H1 (cell line): ENCODE measurements at regions not wholly inside any gene's neighbourhood (a gene's known extent, or its start where the extent isn't known, plus 50 kb on each side); places are given as distances from the start of the nearest gene placed in this dataset.

ENCODE experiments used
- CTCF ChIA-PET: fragments of 300-600 bp; sonication (Branson Sonifier 250); formaldehyde crosslinking; loops from one replicate; lab custom pipeline; 2021; ENCODE audit not compliant: partially characterized antibody; lab: Charles Lee
- POLR2A ChIA-PET: fragments of 300-600 bp; sonication (Branson Sonifier 250); formaldehyde crosslinking; loops from one replicate; lab custom pipeline; 2021; ENCODE audit warnings: inconsistent platforms; ENCODE audit not compliant: partially characterized antibody; lab: Charles Lee
- DNase-seq, 2 experiments: peaks; one replicate each; pipeline versions ENCODE4 v3.0.0 to v3.0.0-alpha.2; 2010 to 2022; ENCODE audit warnings: low spot score in 2 of 2, low read depth in 1 of 2, mixed read lengths in 1 of 2
- FAIRE-seq: peaks from 2 replicates; lab custom pipeline; 2011; peaks lifted over from hg19 to GRCh38; lab: Jason Lieb, UNC
- H2AFZ ChIP-seq: 2 replicates; pipeline ENCODE4 v1.8.1; 2012; ENCODE audit warnings: low read length, inconsistent platforms
- H2AK5ac ChIP-seq: 2 replicates; pipeline ENCODE4 v1.6.1; 2013; ENCODE audit warnings: low read depth, low read length
- H2BK120ac ChIP-seq: replicated peaks from 2 replicates; pipeline ENCODE3; 2013; ENCODE audit warnings: low read depth, low read length, inconsistent platforms
- H2BK12ac ChIP-seq: 2 replicates; pipeline ENCODE4 v1.6.1; 2013; ENCODE audit warnings: low read depth, low read length
- H2BK15ac ChIP-seq: 2 replicates; pipeline ENCODE4 v1.6.1; 2013; ENCODE audit warnings: low read length
- H2BK20ac ChIP-seq: 2 replicates; pipeline ENCODE4 v1.6.1; 2013; ENCODE audit warnings: low read length
- H2BK5ac ChIP-seq: 2 replicates; pipeline ENCODE4 v1.6.1; 2013; ENCODE audit warnings: low read depth, low read length
- H3K14ac ChIP-seq: 2 replicates; pipeline ENCODE4 v1.6.1; 2013; ENCODE audit warnings: inconsistent platforms; ENCODE audit not compliant: insufficient read length
- H3K18ac ChIP-seq: 2 replicates; pipeline ENCODE4 v1.6.1; 2013; ENCODE audit warnings: low read length; ENCODE audit errors: extremely low read depth
- H3K23ac ChIP-seq: 2 replicates; pipeline ENCODE4 v1.6.1; 2013; ENCODE audit warnings: inconsistent platforms; ENCODE audit not compliant: insufficient read length
- H3K23me2 ChIP-seq: 2 replicates; pipeline ENCODE4 v1.6.1; 2013; ENCODE audit warnings: low read depth, low read length
- H3K27ac ChIP-seq: 2 replicates; pipeline ENCODE4 v1.6.1; 2011; ENCODE audit warnings: low read depth, low read length, inconsistent platforms
- H3K27me3 ChIP-seq, 4 experiments: replicated peaks in 1 of 4; 1 replicate in 1 of 4; 2 replicates in 3 of 4; pipeline versions ENCODE4 v1.6.1 to v1.8.1; 2011 to 2013; ENCODE audit warnings: low read length in 3 of 4, mild to moderate bottlenecking in 3 of 4, inconsistent platforms in 2 of 4, mixed read lengths in 2 of 4, moderate library complexity in 1 of 4; ENCODE audit not compliant: control insufficient read depth in 3 of 4, insufficient read depth in 3 of 4; ENCODE audit errors: extremely low read depth in 1 of 4
- H3K36me3 ChIP-seq, 4 experiments: 2 replicates each; pipeline versions ENCODE4 v1.6.1 to v1.8.1; 2011 to 2013; ENCODE audit warnings: mild to moderate bottlenecking in 4 of 4, low read length in 3 of 4, moderate library complexity in 2 of 4, control low read depth in 1 of 4, inconsistent platforms in 1 of 4; ENCODE audit not compliant: insufficient read depth in 4 of 4, control insufficient read depth in 2 of 4
- H3K4ac ChIP-seq: replicated peaks from 2 replicates; pipeline ENCODE3; 2013; ENCODE audit warnings: low read length, low read depth, mixed read lengths, inconsistent platforms; ENCODE audit not compliant: insufficient read length
- H3K4me1 ChIP-seq, 4 experiments: replicated peaks in 1 of 4; 1 replicate in 1 of 4; 2 replicates in 3 of 4; pipeline versions ENCODE4 v1.6.1 to v1.8.1; 2011 to 2013; ENCODE audit warnings: low read length in 3 of 4, inconsistent platforms in 2 of 4, mixed read lengths in 1 of 4; ENCODE audit not compliant: insufficient read depth in 4 of 4, control insufficient read depth in 3 of 4
- H3K4me2 ChIP-seq, 2 experiments: 2 replicates each; pipeline versions ENCODE4 v1.6.1 to v1.8.1; 2011 to 2013; ENCODE audit warnings: low read depth in 2 of 2, low read length in 2 of 2, control low read depth in 1 of 2, inconsistent platforms in 1 of 2, mild to moderate bottlenecking in 1 of 2; ENCODE audit not compliant: insufficient read depth in 1 of 2
- H3K4me3 ChIP-seq, 4 experiments: fragments of 200-600, 300-600 bp in 1 of 4; sonication (generic), shearing (Covaris generic), sonication (Bioruptor Twin) in 1 of 4; 2 replicates each; pipeline versions ENCODE4 v1.5.1 to v1.8.1; 2011 to 2016; ENCODE audit warnings: low read length in 4 of 4, low read depth in 3 of 4, control low read depth in 2 of 4, inconsistent platforms in 2 of 4, mild to moderate bottlenecking in 2 of 4, mixed read lengths in 1 of 4, moderate library complexity in 1 of 4; ENCODE audit not compliant: insufficient read depth in 2 of 4; ENCODE audit errors: extremely low read depth in 1 of 4
- H3K56ac ChIP-seq: replicated peaks from 2 replicates; pipeline ENCODE3; 2013; ENCODE audit warnings: low read depth, mild to moderate bottlenecking, mixed read lengths, low read length, inconsistent platforms; ENCODE audit not compliant: insufficient read length
- H3K79me1 ChIP-seq: 2 replicates; pipeline ENCODE4 v1.6.1; 2013; ENCODE audit warnings: low read depth, low read length, control low read depth
- H3K79me2 ChIP-seq, 2 experiments: 2 replicates each; pipeline versions ENCODE4 v1.6.1 to v1.8.1; 2012 to 2013; ENCODE audit warnings: low read length in 2 of 2, mild to moderate bottlenecking in 2 of 2, inconsistent platforms in 1 of 2; ENCODE audit not compliant: insufficient read depth in 2 of 2, control insufficient read depth in 1 of 2
- H3K9ac ChIP-seq, 4 experiments: replicated peaks in 1 of 4; 1 replicate in 1 of 4; 2 replicates in 3 of 4; pipeline versions ENCODE4 v1.6.1 to v1.8.1; 2011 to 2013; ENCODE audit warnings: low read depth in 3 of 4, low read length in 3 of 4, control low read depth in 2 of 4, mild to moderate bottlenecking in 2 of 4, moderate library complexity in 2 of 4, inconsistent platforms in 1 of 4; ENCODE audit errors: extremely low read depth in 1 of 4
- H3K9me3 ChIP-seq, 2 experiments: 2 replicates each; pipeline versions ENCODE4 v1.6.1 to v1.8.1; 2012 to 2013; ENCODE audit warnings: mild to moderate bottlenecking in 2 of 2, moderate library complexity in 2 of 2, control low read depth in 1 of 2, inconsistent platforms in 1 of 2, low read depth in 1 of 2, low read length in 1 of 2, mixed read lengths in 1 of 2; ENCODE audit not compliant: insufficient read depth in 2 of 2
- H4K20me1 ChIP-seq, 2 experiments: replicated peaks in 1 of 2; 2 replicates each; pipeline versions ENCODE3 to v1.8.1; 2011 to 2013; ENCODE audit warnings: inconsistent platforms in 2 of 2, low read length in 2 of 2, mild to moderate bottlenecking in 1 of 2; ENCODE audit not compliant: insufficient read depth in 2 of 2, control insufficient read depth in 1 of 2
- H4K5ac ChIP-seq: 2 replicates; pipeline ENCODE4 v1.6.1; 2013; ENCODE audit warnings: low read length, low read depth, mixed read lengths, inconsistent platforms; ENCODE audit not compliant: insufficient read length
- H4K8ac ChIP-seq: 2 replicates; pipeline ENCODE4 v1.8.0; 2013; ENCODE audit warnings: mild to moderate bottlenecking, moderate library complexity, low read length, inconsistent platforms; ENCODE audit not compliant: insufficient read depth; ENCODE audit errors: extremely low read depth
- H4K91ac ChIP-seq: replicated peaks from 2 replicates; pipeline ENCODE3; 2013; ENCODE audit warnings: low read length, mixed read lengths, inconsistent platforms; ENCODE audit not compliant: insufficient read length
- BCL11A ChIP-seq, 2 experiments: IDR thresholded peaks; one replicate each; pipeline ENCODE4 v1.6.1; 2011; ENCODE audit warnings: low read depth in 2 of 2, low read length in 2 of 2, mild to moderate bottlenecking in 2 of 2
- CREB1 ChIP-seq: IDR thresholded peaks from 2 replicates; pipeline ENCODE4 v1.6.1; 2012; ENCODE audit warnings: inconsistent platforms
- GABPA ChIP-seq: IDR thresholded peaks from 2 replicates; pipeline ENCODE4 v1.6.1; 2011; ENCODE audit warnings: mild to moderate bottlenecking, low read length, moderate library complexity, borderline replicate concordance; ENCODE audit not compliant: insufficient read depth
- HDAC6 ChIP-seq: IDR thresholded peaks from one replicate; pipeline ENCODE4 v1.7.1; 2012; ENCODE audit warnings: low read depth, mild to moderate bottlenecking, inconsistent platforms, low read length, moderate library complexity
- KDM1A ChIP-seq: fragments of 200-600, 300-600 bp; sonication (generic); IDR thresholded peaks from 2 replicates; pipeline ENCODE4 v1.7.1; 2016; ENCODE audit warnings: mild to moderate bottlenecking, low read length, borderline replicate concordance
- KDM4A ChIP-seq: IDR thresholded peaks from one replicate; pipeline ENCODE4 v1.7.1; 2012; ENCODE audit warnings: low read depth, mild to moderate bottlenecking, moderate library complexity, low read length, inconsistent platforms; ENCODE audit not compliant: severe bottlenecking
- KDM5A ChIP-seq: fragments of 200-600 bp; IDR thresholded peaks from 2 replicates; pipeline ENCODE4 v1.7.1; 2012; ENCODE audit warnings: mild to moderate bottlenecking, low read length, inconsistent platforms, mixed read lengths
- ZNF274 ChIP-seq: IDR thresholded peaks from 2 replicates; pipeline ENCODE4 v1.7.0; 2012; ENCODE audit warnings: low read length, borderline replicate concordance; ENCODE audit errors: extremely low read depth
- WGBS, 2 experiments: shearing (Covaris generic) in 1 of 2; methylation state at CpG; one replicate each; pipeline versions ENCODE4 v1.1.6 to v1.1.7; 2013 to 2015; ENCODE audit warnings: low lambda C conversion rate in 2 of 2, mixed read lengths in 2 of 2, inconsistent platforms in 1 of 2, low coverage in 1 of 2, missing lambda C conversion rate in 1 of 2; ENCODE audit not compliant: insufficient replicate concordance in 2 of 2, insufficient coverage in 1 of 2, insufficient read length in 1 of 2; ENCODE audit errors: extremely low coverage in 1 of 2, missing lambda C conversion rate in 1 of 2; 5-methylcytosine and 5-hydroxymethylcytosine counted together

DNA sequence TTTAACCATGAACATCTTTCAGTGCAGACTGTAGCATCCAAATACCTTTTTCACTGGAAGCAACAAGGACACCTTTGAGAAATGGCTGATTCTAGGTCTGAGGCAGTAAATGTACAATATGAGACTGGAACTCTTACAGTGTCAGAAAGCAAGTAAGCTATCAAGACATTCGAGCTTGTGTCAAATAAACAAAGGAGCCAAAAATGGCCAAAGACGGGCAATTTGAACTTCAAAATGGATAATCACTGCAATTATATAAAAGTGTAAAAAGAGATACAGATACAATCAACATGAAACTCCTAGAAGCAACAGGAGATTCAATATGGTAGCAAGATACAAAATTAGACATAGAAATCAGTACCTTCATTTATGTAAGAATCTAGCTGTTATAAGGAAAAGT lies 138.5 kb upstream of the CCDC54 start:
- Histone ChIP-seq H3K4me3 (no peak overlapping the region), H3K18ac (no peak overlapping the region), H3K56ac (no peak overlapping the region), H4K91ac (no peak overlapping the region), H3K9ac (no peak overlapping the region), H3K23ac (no peak overlapping the region), H4K5ac (no peak overlapping the region), H2BK120ac (no peak overlapping the region), H3K4me2 (no peak overlapping the region), H2AFZ (no peak overlapping the region), H3K27ac (no peak overlapping the region), H4K20me1 (peaks cover 0 to 2% of the 10 kb centered on the region in 2 experiments), H3K4me1 (no peaks in the 10 kb centered on the region; a peak in 1 of 7 replicates), H2BK15ac (no peak overlapping the region), H3K4ac (no peak overlapping the region), H3K9me3 (no peaks in the 10 kb centered on the region), H3K23me2 (peaks cover 9% of the 10 kb centered on the region), H4K8ac (no peak overlapping the region), H2AK5ac (no peak overlapping the region), H3K36me3 (no peaks in the 10 kb centered on the region), H3K79me1 (no peaks in the 10 kb centered on the region), H3K14ac (no peak overlapping the region), H3K79me2 (no peaks in the 10 kb centered on the region), H2BK20ac (no peak overlapping the region), H2BK5ac (no peak overlapping the region), H3K27me3 (peaks cover 0 to 8% (median 4%) of the 10 kb centered on the region in 4 experiments; a peak in 4 of 7 replicates), H2BK12ac (no peak overlapping the region)
- DNase-seq (no peak), FAIRE-seq (no peak)
- CTCF ChIA-PET = interaction anchor here (0.7 to 6.9 kb wide), 5 partner anchors 30 to 498 kb away, joined by 3 to 66 read pairs (median 3); no protein-coding TSS in a partner anchor
- POLR2A ChIA-PET = interaction anchor here (0.6 kb wide), 1 partner anchor 16 kb away, joined by 3 read pairs; no protein-coding TSS in a partner anchor
- 89% methylated on average over 2 of the region's 2 CpGs; no CpG with 5 or more reads in 1 of the 2 experiments for WGBS, 2 experiments
- TF ChIP-seq ZNF274 (no peak), HDAC6 (no peak), CREB1 (no peak), KDM4A (no peak), KDM1A (no peak), KDM5A (no peak), BCL11A (IDR thresholded peaks at IDR 0.05; ENCODE audit: low read depth in 2 of 2, low read length in 2 of 2) (no peak), GABPA (no peak)
